ENCODE measurements at regions not wholly inside any gene's neighbourhood (a gene's known extent, or its start where the extent isn't known, plus 50 kb on each side); places are given as distances from the start of the nearest gene placed in this dataset.
"Not testable (repeated sequence)": the region's sequence is repeated elsewhere in the genome, so short reads cannot be mapped to it uniquely, and the experiment has no call there.

DNA sequence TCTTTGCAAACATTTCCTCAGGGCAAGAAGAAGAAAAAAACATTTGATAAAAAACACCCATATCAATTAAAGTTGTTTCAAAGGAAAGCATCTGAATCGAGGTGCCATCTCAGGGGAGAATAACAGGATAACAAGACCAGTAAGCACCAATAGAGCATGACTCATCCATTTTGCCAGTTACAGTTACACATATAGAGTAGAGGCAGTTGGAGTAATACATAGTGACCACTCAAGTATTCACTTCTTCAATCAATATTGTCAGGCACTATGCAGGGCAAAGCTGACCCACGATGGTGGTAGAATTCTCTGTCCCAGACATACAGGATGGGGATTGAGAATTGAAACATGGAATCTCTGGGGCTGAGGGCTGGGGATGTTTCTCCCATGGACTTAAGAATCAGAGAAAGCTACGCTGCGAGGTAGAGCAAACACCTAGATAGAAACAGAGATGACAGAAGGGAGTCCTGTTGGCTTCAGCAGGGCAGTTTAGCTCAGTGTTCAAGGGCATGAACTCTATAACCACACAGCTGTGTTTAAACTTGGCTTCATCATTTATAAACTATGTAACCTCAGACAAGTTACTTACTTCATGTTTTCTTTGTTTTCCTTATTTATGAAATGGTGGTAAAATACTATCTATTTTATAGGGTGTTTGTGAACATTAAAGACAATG, 186.4 kb upstream of the NANOGP8 start:
- Mint-ChIP-seq H3K4me3 (no peak overlapping the region), H3K4me1 (no peaks in the 10 kb centered on the region), H3K36me3 (ENCODE audit: low read depth) (no peaks in the 10 kb centered on the region), H3K27ac (no peak overlapping the region), H3K27me3 (no peaks in the 10 kb centered on the region), H3K9me3 (peaks cover 7% of the 10 kb centered on the region)
- CTCF ChIA-PET: no interaction called here
- no peak for ATAC-seq (ENCODE audit: low read depth)
- DNase-seq: no peak
- intact Hi-C loops (cut with micrococcal nuclease): no loop called here
- TF ChIP-seq, protein P1, sequence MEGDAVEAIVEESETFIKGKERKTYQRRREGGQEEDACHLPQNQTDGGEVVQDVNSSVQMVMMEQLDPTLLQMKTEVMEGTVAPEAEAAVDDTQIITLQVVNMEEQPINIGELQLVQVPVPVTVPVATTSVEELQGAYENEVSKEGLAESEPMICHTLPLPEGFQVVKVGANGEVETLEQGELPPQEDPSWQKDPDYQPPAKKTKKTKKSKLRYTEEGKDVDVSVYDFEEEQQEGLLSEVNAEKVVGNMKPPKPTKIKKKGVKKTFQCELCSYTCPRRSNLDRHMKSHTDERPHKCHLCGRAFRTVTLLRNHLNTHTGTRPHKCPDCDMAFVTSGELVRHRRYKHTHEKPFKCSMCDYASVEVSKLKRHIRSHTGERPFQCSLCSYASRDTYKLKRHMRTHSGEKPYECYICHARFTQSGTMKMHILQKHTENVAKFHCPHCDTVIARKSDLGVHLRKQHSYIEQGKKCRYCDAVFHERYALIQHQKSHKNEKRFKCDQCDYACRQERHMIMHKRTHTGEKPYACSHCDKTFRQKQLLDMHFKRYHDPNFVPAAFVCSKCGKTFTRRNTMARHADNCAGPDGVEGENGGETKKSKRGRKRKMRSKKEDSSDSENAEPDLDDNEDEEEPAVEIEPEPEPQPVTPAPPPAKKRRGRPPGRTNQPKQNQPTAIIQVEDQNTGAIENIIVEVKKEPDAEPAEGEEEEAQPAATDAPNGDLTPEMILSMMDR (IDR thresholded peaks at IDR 0.05): no peak
- POLR2A ChIA-PET: no interaction called here

- Mint-ChIP-seq H3K27ac (no peak overlapping the region), H3K36me3 (ENCODE audit: low read depth) (no peaks in the 10 kb centered on the region), H3K4me3 (no peak overlapping the region), H3K27me3 (no peaks in the 10 kb centered on the region), H3K9me3 (no peaks in the 10 kb centered on the region), H3K4me1 (no peaks in the 10 kb centered on the region)
- TF ChIP-seq, protein P1 (IDR thresholded peaks at IDR 0.05): no peak
- CTCF ChIA-PET: no interaction called here
- no peak for ATAC-seq (ENCODE audit: low read depth)
- POLR2A ChIA-PET: no interaction called here
- intact Hi-C loops (cut with micrococcal nuclease): no loop called here
- DNase-seq: no peak
Observed at GRCh38 chr15:35260941-35261340, 175.8 kb upstream of the NANOGP8 start.

- H3K27ac Mint-ChIP-seq; DNase-seq; H3K36me3 Mint-ChIP-seq (ENCODE audit: low read depth); intact Hi-C loops (cut with micrococcal nuclease); H3K9me3 Mint-ChIP-seq; H3K4me1 Mint-ChIP-seq; H3K4me3 Mint-ChIP-seq; H3K27me3 Mint-ChIP-seq; POLR2A ChIA-PET; CTCF ChIA-PET; ATAC-seq (ENCODE audit: low read depth): not testable (repeated sequence)
Observed at GRCh38 chr15:35260274-35260673, 175.2 kb upstream of the NANOGP8 start.

GRCh38 chr15:35256551-35256950, 171.5 kb upstream of the NANOGP8 start:
- POLR2A ChIA-PET: no interaction called here

DNA sequence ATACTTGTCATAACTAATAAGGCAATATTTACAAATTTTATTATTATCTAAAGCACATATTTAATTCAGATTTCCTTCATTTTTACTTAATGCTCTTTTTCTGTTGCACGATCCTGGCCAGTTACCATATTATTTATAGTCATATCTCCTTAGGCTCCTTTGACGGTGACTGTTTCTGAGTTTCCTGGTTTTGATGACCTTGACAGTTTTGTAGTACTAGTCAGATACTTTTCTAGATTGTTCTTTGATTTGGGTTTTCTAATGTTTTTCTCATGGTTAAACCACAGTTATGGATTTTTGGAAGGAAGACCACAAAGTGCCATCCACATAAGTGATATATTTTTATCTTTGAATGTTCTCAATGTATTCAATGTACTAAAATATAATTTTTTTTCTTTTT, 171.0 kb upstream of the NANOGP8 start:
- POLR2A ChIA-PET: no interaction called here
- DNase-seq (no peak), ATAC-seq (ENCODE audit: low read depth) (no peak)
- Mint-ChIP-seq H3K27me3 (no peaks in the 10 kb centered on the region), H3K4me1 (no peaks in the 10 kb centered on the region), H3K9me3 (no peaks in the 10 kb centered on the region), H3K4me3 (no peak overlapping the region), H3K36me3 (ENCODE audit: low read depth) (no peaks in the 10 kb centered on the region), H3K27ac (no peak overlapping the region)
- TF ChIP-seq, protein P1 (IDR thresholded peaks at IDR 0.05): no peak
- intact Hi-C loops (cut with micrococcal nuclease): no loop called here
- CTCF ChIA-PET: no interaction called here

More at GRCh38 chr15:35256551-35256950, 171.5 kb upstream of the NANOGP8 start:
- ATAC-seq (ENCODE audit: low read depth) (no peak), DNase-seq (no peak)
- CTCF ChIA-PET: no interaction called here
- intact Hi-C loops (cut with micrococcal nuclease): no loop called here
- Mint-ChIP-seq H3K4me3 (no peak overlapping the region), H3K4me1 (no peaks in the 10 kb centered on the region), H3K9me3 (no peaks in the 10 kb centered on the region), H3K36me3 (ENCODE audit: low read depth) (no peaks in the 10 kb centered on the region), H3K27me3 (no peaks in the 10 kb centered on the region), H3K27ac (no peak overlapping the region)
- TF ChIP-seq, protein P1 (IDR thresholded peaks at IDR 0.05): no peak

- ATAC-seq (ENCODE audit: low read depth); H3K9me3 Mint-ChIP-seq; POLR2A ChIA-PET; DNase-seq; H3K36me3 Mint-ChIP-seq (ENCODE audit: low read depth); H3K27me3 Mint-ChIP-seq; H3K4me1 Mint-ChIP-seq; intact Hi-C loops (cut with micrococcal nuclease); CTCF ChIA-PET; H3K27ac Mint-ChIP-seq; H3K4me3 Mint-ChIP-seq: not testable (repeated sequence)
Observed at GRCh38 chr15:35254908-35255307, 169.8 kb upstream of the NANOGP8 start.

Data from activated B cell treated with CpG ODN at 0.5 μM for 24 hours (primary cell).